Erythroblast (primary cell): ENCODE measurements at regions not wholly inside any gene's neighbourhood (a gene's known extent, or its start where the extent isn't known, plus 50 kb on each side); places are given as distances from the start of the nearest gene placed in this dataset.

Experiments
- GATA1 ChIP-seq: IDR thresholded peaks from 2 replicates; pipeline ENCODE4 v1.6.1; 2011; ENCODE audit warnings: low read depth, mild to moderate bottlenecking, control low read depth, low read length, moderate library complexity
- POLR2A ChIP-seq: IDR thresholded peaks from 2 replicates; pipeline ENCODE4 v1.6.1; 2011; ENCODE audit warnings: mild to moderate bottlenecking, low read length

- TF ChIP-seq POLR2A (no peak), GATA1 (no peak)
Measured at GRCh38 chr15:38024293-38025091, 90.1 kb downstream of the TMCO5A start.
